GM12878 (cell line): ENCODE measurements at regions not wholly inside any gene's neighbourhood (a gene's known extent, or its start where the extent isn't known, plus 50 kb on each side); places are given as distances from the start of the nearest gene placed in this dataset.

Experiments used
- ATAC-seq: fragments of 200-7000 bp; cut with Tn5 transposase; 3 replicates; pipeline ENCODE4 v1.9.1; 2020; ENCODE audit warnings: mild to moderate bottlenecking, moderate library complexity
- BruUV-seq: library from RNA; stranded (reverse); fragments of 400-500 nt; replicated peaks from 2 replicates; lab custom pipeline; 2021; lab: Mats Ljungman, UMichigan
- CTCF ChIA-PET: fragments of 300-600 bp; sonication (Branson Sonifier 250); formaldehyde crosslinking; extraction: SDS; loops from one replicate; lab custom pipeline; 2021; ENCODE audit warnings: inconsistent platforms; lab: Yijun Ruan, JAX
- POLR2A ChIA-PET: fragments of 350-600 bp; formaldehyde crosslinking; extraction: SDS; loops from one replicate; lab custom pipeline; 2021; ENCODE audit warnings: inconsistent platforms; lab: Charles Lee
- RAD21 ChIA-PET: fragments of 300-600 bp; sonication (Branson Sonifier 250); formaldehyde crosslinking; loops from one replicate; lab custom pipeline; 2023; ENCODE audit warnings: antibody characterized with exemption; ENCODE audit not compliant: unreplicated experiment; lab: Charles Lee
- SMC1A ChIA-PET: fragments of 300-600 bp; sonication (Branson Sonifier 250); formaldehyde crosslinking; loops from one replicate; lab custom pipeline; 2023; ENCODE audit not compliant: unreplicated experiment, uncharacterized antibody; lab: Charles Lee
- DNase-seq: peaks from one replicate; pipeline ENCODE4 v3.0.0-alpha.2; 2011; ENCODE audit warnings: low read depth, low spot score
- FAIRE-seq: peaks from 3 replicates; lab custom pipeline; 2011; peaks lifted over from hg19 to GRCh38; lab: Jason Lieb, UNC
- H2AFZ ChIP-seq: 2 replicates; pipeline ENCODE4 v1.6.0; 2011; ENCODE audit warnings: low read depth, low read length, control low read depth; ENCODE audit not compliant: control insufficient read depth
- H3K27ac ChIP-seq: 2 replicates; pipeline ENCODE4 v1.5.1; 2011; ENCODE audit warnings: control low read depth; ENCODE audit not compliant: control insufficient read depth, insufficient read depth
- H3K27me3 ChIP-seq, 2 experiments: replicated peaks in 1 of 2; 2 replicates each; pipeline versions ENCODE4 v1.6.0 to v1.6.1; 2011; ENCODE audit warnings: low read length in 1 of 2; ENCODE audit not compliant: control insufficient read depth in 2 of 2, insufficient read depth in 2 of 2
- H3K36me3 ChIP-seq, 2 experiments: 2 replicates each; pipeline ENCODE4 v1.5.1; 2011; ENCODE audit warnings: low read length in 1 of 2; ENCODE audit not compliant: control insufficient read depth in 2 of 2, insufficient read depth in 2 of 2
- H3K4me1 ChIP-seq: 2 replicates; pipeline ENCODE4 v1.6.1; 2011; ENCODE audit warnings: mild to moderate bottlenecking, low read length, moderate library complexity, mixed read lengths; ENCODE audit not compliant: control insufficient read depth, insufficient read depth
- H3K4me2 ChIP-seq: 2 replicates; pipeline ENCODE4 v1.6.0; 2011; ENCODE audit warnings: control low read depth; ENCODE audit not compliant: control insufficient read depth, insufficient read depth
- H3K4me3 ChIP-seq: fragments of 200-600 bp; sonication (generic); 2 replicates; pipeline ENCODE4 v1.5.1; 2016
- H3K79me2 ChIP-seq: 2 replicates; pipeline ENCODE4 v1.6.0; 2011; ENCODE audit warnings: low read length; ENCODE audit not compliant: control insufficient read depth, insufficient read depth
- H3K9ac ChIP-seq: 2 replicates; pipeline ENCODE4 v1.8.0; 2011; ENCODE audit warnings: low read length, control low read depth, mixed read lengths; ENCODE audit not compliant: control insufficient read depth, insufficient read depth
- H3K9me3 ChIP-seq: replicated peaks from 3 replicates; pipeline ENCODE4 v1.5.1; 2011; ENCODE audit warnings: mild to moderate bottlenecking, low read length; ENCODE audit not compliant: control insufficient read depth, insufficient read depth
- H4K20me1 ChIP-seq: 2 replicates; pipeline ENCODE4 v1.6.0; 2011; ENCODE audit not compliant: control insufficient read depth, insufficient read depth
- BCL11A ChIP-seq: IDR thresholded peaks from 2 replicates; pipeline ENCODE4 v1.6.1; 2011; ENCODE audit warnings: low read depth, low read length
- CBX3 ChIP-seq: fragments of 200-600 bp; sonication (generic); IDR thresholded peaks from 2 replicates; pipeline ENCODE4 v1.6.1; 2016; ENCODE audit warnings: low read depth, borderline replicate concordance
- CBX5 ChIP-seq: sonication (generic); IDR thresholded peaks from 2 replicates; pipeline ENCODE4 v1.6.1; 2016; ENCODE audit warnings: low read depth, moderate library complexity, mild to moderate bottlenecking, inconsistent platforms
- CHD2 ChIP-seq: IDR thresholded peaks from 2 replicates; pipeline ENCODE4 v1.6.1; 2011; ENCODE audit warnings: low read depth, low read length, improper control_type of control experiment, borderline replicate concordance
- EGR1 ChIP-seq, 2 experiments: IDR thresholded peaks; 1 replicate in 1 of 2; 2 replicates in 1 of 2; pipeline ENCODE4 v1.6.1; 2011 to 2012; ENCODE audit warnings: low read depth in 2 of 2, low read length in 2 of 2, borderline replicate concordance in 1 of 2, mild to moderate bottlenecking in 1 of 2, moderate library complexity in 1 of 2
- HDAC2 ChIP-seq: fragments of 200-600 bp; sonication (generic); IDR thresholded peaks from 2 replicates; pipeline ENCODE4 v1.6.1; 2017
- HDAC6 ChIP-seq: fragments of 200-600 bp; sonication (generic); IDR thresholded peaks from one replicate; pipeline ENCODE4 v1.8.0; 2017; ENCODE audit warnings: antibody characterized with exemption; ENCODE audit not compliant: unreplicated experiment
- NFYB ChIP-seq: IDR thresholded peaks from 2 replicates; pipeline ENCODE4 v1.6.1; 2011; ENCODE audit warnings: low read depth, mild to moderate bottlenecking, low read length, improper control_type of control experiment, moderate library complexity; ENCODE audit not compliant: insufficient read depth
- NR2F1 ChIP-seq: fragments of 450-650 bp; conservative IDR thresholded peaks from 2 replicates; pipeline ENCODE4 v1.6.1; 2017; ENCODE audit warnings: mild to moderate bottlenecking
- RUNX3 ChIP-seq: IDR thresholded peaks from 2 replicates; pipeline ENCODE4 v1.6.1; 2012; ENCODE audit warnings: low read length, inconsistent platforms
- SP1 ChIP-seq: IDR thresholded peaks from one replicate; pipeline ENCODE4 v1.6.1; 2011; ENCODE audit warnings: low read depth, low read length
- SUPT20H ChIP-seq: IDR thresholded peaks from 2 replicates; pipeline ENCODE4 v1.6.1; 2011; ENCODE audit warnings: low read depth, mild to moderate bottlenecking, low read length, moderate library complexity, borderline replicate concordance; ENCODE audit not compliant: control insufficient read depth
- TARDBP ChIP-seq: IDR thresholded peaks from 2 replicates; pipeline ENCODE4 v1.6.1; 2016; ENCODE audit warnings: borderline replicate concordance
- USF1 ChIP-seq: IDR thresholded peaks from 2 replicates; pipeline ENCODE4 v1.6.1; 2011; ENCODE audit warnings: borderline replicate concordance, low read depth, mild to moderate bottlenecking, moderate library complexity, mixed read lengths, low read length; ENCODE audit not compliant: insufficient read depth; ENCODE audit errors: extremely low read length
- YBX1 ChIP-seq: fragments of 450-650 bp; IDR thresholded peaks from 2 replicates; pipeline ENCODE4 v1.6.1; 2016; ENCODE audit warnings: antibody characterized with exemption
- ZBTB40 ChIP-seq: fragments of 450-650 bp; IDR thresholded peaks from 2 replicates; pipeline ENCODE4 v1.6.1; 2016; ENCODE audit warnings: mild to moderate bottlenecking, moderate library complexity, borderline replicate concordance
- ZNF217 ChIP-seq: fragments of 450-650 bp; IDR thresholded peaks from 2 replicates; pipeline ENCODE4 v1.6.1; 2017; ENCODE audit warnings: antibody characterized with exemption, mild to moderate bottlenecking
- ZZZ3 ChIP-seq: IDR thresholded peaks from 2 replicates; pipeline ENCODE4 v1.6.1; 2011; ENCODE audit warnings: low read depth; ENCODE audit not compliant: control insufficient read depth, insufficient read length
- WGBS: methylation state at CpG from one replicate; pipeline ENCODE4 v1.1.6; 2016; ENCODE audit warnings: low lambda C conversion rate; ENCODE audit not compliant: insufficient replicate concordance, insufficient coverage; ENCODE audit errors: missing lambda C conversion rate; 5-methylcytosine and 5-hydroxymethylcytosine counted together
- in situ Hi-C: fragments of 300-500 bp; cut with MboI; formaldehyde crosslinking; loops from 9 replicates; pipeline ENCODE4 v1.14.3; 2018; ENCODE audit warnings: mixed read lengths
- intact Hi-C: fragments of 100-400 bp; cut with micrococcal nuclease; formaldehyde crosslinking; loops from one replicate; pipeline ENCODE4 v1.14.2; 2022; ENCODE audit not compliant: unreplicated experiment

- POLR2A ChIA-PET = no interaction called here
- H3K9me3 ChIP-seq = no peaks in the 10 kb centered on the region
- no peaks in the 10 kb centered on the region for H4K20me1 ChIP-seq
- no TSS peak for BruUV-seq
- DNase-seq (no peak), ATAC-seq (no peak), FAIRE-seq (no peak)
- H3K27ac ChIP-seq = no peak overlapping the region
- no peak overlapping the region for H3K9ac ChIP-seq
- CTCF ChIA-PET = no interaction called here
- H3K79me2 ChIP-seq = no peaks in the 10 kb centered on the region
- intact Hi-C loops (no loop called here), in situ Hi-C loops (no loop called here)
- H3K4me3 ChIP-seq = no peak overlapping the region
- no peak overlapping the region for H3K4me2 ChIP-seq
- peaks cover 3% of the 10 kb centered on the region; the same call in 1 of the 2 replicates for H3K4me1 ChIP-seq
- WGBS = 26% methylated on average over 9 of the region's 9 CpGs
- H3K27me3 ChIP-seq = no peaks in the 10 kb centered on the region; a peak in 2 of 4 replicates
- no peaks in the 10 kb centered on the region for H3K36me3 ChIP-seq
- RAD21 ChIA-PET = no interaction called here
- SMC1A ChIA-PET = no interaction called here
- H2AFZ ChIP-seq = no peak overlapping the region
- TF ChIP-seq SUPT20H = no peak
- TF ChIP-seq HDAC2 = no peak
- no peak for TF ChIP-seq USF1
- no peak for TF ChIP-seq ZNF217
- TF ChIP-seq ZBTB40 = no peak
- TF ChIP-seq RUNX3 = no peak
- TF ChIP-seq CHD2 = no peak
- no peak for TF ChIP-seq SP1
- no peak for TF ChIP-seq EGR1 (IDR thresholded peaks at IDR 0.05; ENCODE audit: borderline replicate concordance in 1 of 2, low read depth in 2 of 2, low read length in 2 of 2)
- no peak for TF ChIP-seq NR2F1
- TF ChIP-seq TARDBP = no peak
- no peak for TF ChIP-seq YBX1
- no peak for TF ChIP-seq CBX3
- no peak for TF ChIP-seq BCL11A
- TF ChIP-seq NFYB = no peak
- TF ChIP-seq HDAC6 = no peak
- no peak for TF ChIP-seq ZZZ3
- no peak for TF ChIP-seq CBX5
These were observed 206.6 kb downstream of the HAUS1 start for GRCh38 chr18:46310675-46311345.
